RCC 7860 (cell line): ENCODE measurements at regions not wholly inside any gene's neighbourhood (a gene's known extent, or its start where the extent isn't known, plus 50 kb on each side); places are given as distances from the start of the nearest gene placed in this dataset.

Experiments
- DNase-seq: peaks from one replicate; pipeline ENCODE4 v3.0.0-alpha.2; 2015; ENCODE audit warnings: low spot score
- FAIRE-seq: peaks from 2 replicates; lab custom pipeline; 2012; peaks lifted over from hg19 to GRCh38; lab: Jason Lieb, UNC

DNA sequence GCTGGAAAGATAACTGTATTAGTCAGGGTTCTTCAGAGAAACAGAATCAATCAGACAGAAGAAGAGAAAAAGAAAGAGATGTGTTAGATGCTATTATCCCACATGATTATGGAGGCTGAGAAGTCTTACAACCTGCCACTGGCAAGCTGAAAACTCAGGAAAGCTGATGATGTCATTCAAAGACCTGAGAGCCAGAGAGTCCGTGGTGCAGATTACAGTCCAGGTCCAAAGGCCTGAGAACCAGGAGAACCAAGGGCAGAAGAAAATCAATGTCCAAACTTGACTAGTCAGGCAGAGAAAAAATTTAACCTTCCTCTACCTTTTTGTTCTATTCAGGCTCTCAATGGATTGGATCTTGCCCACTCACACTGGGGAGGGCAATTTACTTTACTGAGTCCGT lies 172.5 kb downstream of the QDPR start:
- FAIRE-seq (no peak), DNase-seq (no peak)

DNA sequence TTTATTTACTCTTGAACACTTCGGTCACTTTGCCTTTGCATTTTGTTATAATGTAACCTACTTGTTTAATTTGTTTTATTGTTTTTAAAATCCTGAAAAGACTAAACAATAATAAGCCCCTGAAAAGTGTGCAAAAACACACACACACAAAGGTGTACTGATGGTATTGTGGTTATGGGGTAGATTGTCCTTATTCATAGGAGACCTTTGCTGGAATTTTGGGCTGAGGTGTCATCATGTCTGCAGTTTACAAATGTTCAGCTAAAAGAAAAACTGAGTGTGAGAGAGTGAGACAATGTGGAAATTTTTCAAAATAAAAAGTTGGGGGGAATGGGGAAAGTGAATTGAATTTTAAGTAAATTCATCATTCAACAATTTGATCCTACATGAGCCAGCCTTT lies 174.9 kb downstream of the QDPR start:
- DNase-seq (no peak), FAIRE-seq (no peak)

DNA sequence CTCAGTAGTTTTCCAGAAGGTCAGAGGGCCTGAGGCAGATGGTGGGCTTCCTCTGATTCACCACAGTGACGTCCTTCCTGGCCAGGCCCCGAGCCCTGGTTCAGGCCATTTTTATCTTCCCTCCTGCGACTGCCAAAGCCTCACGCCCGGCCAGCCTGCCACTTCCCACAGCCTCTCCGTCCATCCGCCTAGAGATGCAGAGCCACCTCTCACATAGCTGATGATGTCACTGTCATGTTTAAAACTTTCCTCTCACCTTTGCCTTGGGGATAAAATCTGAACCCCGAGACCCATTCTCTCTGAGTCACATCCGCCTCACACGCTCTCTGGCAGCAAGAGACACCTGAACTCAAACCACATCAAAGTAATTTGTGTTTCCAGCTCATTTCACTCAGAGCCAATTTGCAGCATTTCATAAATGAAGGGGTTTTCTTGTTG lies 175.3 kb downstream of the QDPR start:
- FAIRE-seq, result no peak
- no peak for DNase-seq

DNA sequence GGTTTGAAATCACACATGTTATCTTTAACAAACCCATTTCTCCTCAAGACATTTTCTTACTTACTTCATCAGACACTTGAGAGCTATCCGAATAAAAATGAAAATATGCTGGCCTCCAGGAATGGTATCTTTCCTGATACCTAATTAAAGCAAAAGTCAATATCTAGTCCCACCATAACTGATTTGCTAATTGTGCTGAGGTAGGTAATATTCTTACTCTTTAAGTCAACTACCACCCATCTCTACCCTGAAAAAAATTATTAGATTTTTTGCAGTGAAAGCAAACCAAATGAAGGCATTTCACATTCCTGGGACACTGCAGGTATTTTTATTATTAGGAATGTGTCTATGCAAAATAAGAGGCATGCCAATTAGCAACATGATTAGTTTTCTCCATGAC lies 175.8 kb downstream of the QDPR start:
- FAIRE-seq (no peak), DNase-seq (no peak)

DNA sequence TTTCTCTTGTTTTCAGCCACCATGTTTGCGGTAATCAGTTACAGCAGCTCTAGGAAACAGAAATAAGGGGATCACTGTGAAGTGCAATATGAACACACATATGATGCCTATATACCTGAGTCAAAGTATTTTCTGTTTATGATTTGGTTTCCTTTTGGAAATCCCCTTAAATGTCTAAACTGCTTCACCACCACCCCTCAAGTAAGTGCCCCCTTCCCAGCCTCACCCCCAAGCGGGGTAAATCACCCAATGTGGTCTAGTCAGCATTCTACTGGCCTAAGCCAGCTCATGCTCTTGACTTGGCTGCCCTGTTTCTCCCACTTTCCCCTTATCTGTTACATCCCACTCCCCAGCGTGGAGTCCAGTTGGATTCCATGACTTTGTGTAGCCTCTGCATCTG lies 176.5 kb downstream of the QDPR start:
- FAIRE-seq (no peak), DNase-seq (no peak)

DNA sequence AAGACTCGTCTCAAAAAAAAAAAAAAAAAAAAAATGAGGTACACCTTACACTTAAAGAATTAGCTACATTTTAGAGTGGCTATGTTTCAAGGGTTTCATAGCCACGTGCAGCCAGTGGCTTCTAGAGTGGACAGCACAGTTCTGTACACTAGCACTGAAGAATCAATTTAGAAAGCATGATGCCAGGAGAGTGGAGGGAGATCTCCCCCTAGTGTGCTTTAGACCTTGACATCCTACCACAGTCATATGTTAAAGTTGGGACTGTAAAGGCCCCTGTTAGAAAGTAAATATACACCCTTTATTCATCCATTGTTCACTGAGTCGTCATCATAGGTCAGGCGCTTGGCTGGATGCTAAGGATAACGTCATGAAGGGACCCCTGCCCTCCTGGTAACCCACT lies 179.4 kb downstream of the QDPR start:
- no peak for FAIRE-seq
- no peak for DNase-seq

DNA sequence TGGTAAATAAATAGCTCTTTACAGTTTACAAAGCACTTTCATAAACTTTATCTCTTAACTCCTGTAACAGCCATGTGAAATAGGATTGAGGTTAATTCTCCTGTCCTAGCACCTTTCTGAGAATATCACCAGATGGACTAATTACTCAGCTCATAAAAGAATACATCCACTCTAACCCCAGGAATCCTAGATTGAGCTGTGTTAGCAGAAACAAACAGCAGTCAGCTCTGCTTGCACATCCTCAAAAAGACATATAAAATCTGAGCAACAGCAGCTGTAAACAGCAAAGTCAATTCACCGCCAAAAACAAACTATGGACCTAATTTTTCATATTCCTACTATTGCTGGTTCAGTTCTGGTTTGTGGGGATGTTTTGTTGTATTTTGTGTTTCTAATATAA lies 182.8 kb downstream of the QDPR start:
- FAIRE-seq (no peak), DNase-seq (no peak)

DNA sequence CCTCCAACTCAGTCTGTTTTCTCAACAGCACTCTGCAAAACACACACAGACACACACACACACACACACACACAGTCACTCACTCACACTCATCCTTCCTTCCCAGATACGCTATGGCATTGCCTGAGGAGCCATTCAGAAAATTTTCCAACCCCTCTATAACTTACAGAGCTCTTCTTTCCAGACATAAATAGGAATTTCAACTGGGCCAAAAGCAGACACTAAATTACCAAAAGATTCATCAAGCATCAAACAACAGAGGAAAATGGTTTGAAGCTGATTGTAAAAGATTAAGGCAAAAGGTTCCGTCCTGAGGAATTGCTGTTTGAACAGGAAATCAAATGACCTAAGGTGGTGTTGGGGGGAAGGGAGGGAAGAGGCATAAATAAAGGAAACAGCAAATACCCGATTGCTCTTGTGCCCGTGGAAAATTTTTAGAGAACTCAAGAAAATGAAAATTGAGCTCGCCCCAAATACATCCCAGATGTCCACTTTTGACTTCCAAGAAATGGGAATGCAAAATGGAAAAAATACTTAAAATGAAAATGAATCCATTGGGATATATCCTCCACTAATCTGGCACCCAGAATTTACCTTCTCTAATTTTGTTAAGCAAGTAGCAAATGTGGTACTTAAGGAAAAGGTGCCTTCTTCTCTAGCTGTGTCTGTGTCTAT lies 183.6 kb downstream of the QDPR start:
- no peak for DNase-seq
- FAIRE-seq, result no peak

DNA sequence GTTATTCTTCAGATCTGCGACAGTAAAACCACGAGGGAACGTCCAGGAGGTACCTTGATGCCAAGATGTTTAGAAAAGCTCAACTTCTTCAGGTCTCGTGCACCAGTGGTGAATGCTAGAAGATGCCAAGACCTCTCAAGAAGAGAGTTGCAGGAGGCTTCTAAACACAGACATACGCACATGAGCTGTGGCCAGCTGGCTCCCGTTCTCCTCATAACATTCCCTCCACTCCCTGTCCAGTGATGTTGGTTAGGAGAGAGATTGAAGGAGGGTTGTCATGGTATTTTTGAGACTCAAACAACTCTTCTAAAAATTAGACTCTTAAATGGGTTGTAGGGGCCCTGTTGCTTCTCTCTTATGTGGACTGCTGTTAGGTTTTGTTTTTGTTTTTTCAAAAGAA lies 184.3 kb downstream of the QDPR start:
- DNase-seq (no peak), FAIRE-seq (no peak)

DNA sequence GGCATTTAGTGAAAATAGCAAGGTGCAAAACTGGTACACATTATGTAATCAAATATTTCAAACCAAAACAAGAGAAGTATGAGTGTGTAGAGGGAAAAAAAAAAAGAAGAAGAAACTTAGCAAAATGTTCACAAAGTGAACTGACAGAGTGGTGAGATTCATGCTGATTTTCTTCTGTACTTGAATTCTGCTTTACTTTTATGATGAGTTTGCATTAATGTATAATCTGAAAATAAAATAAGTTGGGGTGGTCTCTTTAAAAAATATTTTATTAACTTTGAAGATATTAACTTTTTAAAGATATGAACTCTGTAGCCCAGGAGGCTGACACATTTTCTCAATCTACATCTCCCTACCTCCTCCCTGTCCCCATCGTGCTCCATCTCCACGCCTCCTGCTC lies 185.1 kb downstream of the QDPR start:
- no peak for FAIRE-seq
- DNase-seq, result no peak

DNA sequence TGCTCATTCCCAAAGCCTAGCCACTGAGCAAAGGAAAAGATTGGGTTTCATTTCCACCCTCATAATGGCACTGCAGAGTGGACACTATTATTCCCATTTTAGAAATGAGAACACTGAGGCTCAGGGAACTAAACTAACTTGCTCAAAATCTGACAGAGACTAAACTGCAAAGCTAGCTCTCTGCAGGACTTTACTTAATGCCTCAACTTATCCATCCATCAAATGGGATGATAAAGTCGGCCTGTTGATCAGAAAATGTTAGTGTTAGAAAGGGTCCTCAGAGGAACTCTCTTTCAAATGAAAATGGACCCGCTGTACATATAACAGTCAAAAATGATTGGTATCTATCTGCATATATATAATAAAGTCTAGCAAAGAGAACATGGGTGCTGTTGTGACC lies 186.8 kb downstream of the QDPR start:
- DNase-seq, result no peak

DNA sequence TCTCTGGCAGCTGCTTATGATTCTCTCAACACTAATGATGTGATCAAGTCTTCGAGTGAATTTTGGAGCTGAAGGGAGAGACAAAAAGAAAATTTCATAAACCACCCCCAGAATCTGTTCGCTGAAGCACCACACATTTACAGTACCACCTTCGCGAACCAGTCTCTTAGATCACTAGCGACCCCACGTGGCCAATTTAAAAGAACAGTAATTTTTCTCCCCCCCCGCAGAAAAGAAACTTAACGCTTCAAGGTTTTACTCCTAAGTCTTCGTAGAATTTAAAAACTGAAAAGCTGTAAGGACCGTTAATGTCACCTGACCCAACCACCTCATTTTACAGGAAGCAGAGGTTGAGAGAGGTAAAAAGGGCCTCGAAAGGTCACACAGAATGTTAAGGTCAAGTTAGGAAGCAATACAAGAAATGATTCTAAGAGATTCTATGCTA lies 187.5 kb downstream of the QDPR start:
- no peak for DNase-seq
- no peak for FAIRE-seq

More for the DNA sequence above, 186.8 kb downstream of the QDPR start:
- FAIRE-seq, result no peak

DNA sequence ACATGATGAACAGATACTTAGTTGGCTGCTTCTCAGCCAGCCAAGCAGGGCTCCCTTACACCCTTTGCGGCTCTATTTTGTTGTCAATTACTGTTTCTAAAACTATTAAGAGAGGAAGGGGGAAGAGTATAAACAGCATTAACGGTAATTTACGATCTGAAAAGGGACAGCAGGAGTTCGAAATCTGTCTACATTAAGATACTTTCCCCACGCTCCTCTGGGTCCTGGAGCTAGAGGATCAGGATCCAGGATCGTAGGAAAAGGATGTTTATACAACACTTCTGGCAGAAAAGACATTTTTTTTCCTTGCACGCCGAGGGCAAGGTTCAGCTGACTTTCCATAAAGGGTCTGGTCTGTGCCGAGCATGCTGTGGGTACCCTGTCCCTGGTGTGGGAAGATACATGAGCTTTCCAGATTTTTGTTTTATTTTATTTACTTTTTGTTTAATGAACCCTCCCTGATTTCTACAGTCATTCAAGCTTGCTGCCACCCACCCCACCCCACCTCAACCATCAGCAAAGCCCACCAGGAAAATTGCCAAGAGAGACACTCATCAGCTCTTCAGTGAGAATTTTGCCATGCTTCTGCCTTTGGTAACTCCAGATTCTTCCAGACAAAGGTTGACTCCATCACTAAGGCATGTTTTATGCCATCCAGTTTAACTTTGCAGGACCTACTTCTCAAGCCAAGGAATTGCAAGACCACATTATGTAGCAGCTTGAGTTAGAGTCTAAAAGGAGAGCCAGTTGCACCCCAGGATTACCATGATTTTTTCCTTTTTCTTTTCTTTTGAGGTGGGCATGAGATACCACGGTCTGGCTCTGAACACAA lies 188.1 kb downstream of the QDPR start:
- no peak for FAIRE-seq
- no peak for DNase-seq

DNA sequence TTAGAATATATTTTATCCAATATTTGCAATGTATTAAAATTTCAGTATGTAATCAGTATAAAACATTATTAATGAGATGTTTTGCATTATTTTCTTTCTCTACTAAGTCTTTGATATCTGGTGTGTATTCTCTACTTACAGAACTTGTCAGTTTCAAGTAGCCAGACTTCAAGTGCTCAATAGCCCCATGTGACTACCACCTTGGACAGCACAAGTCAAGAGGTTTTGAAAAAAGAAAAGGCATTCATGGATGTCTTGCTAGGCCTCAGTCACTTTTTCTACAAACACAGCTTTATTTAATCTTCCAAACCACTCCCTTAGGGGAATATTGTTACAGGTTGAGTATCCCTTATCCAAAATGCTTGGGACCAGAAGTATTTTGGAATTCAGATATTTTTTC lies 189.4 kb downstream of the QDPR start:
- FAIRE-seq (no peak), DNase-seq (no peak)

DNA sequence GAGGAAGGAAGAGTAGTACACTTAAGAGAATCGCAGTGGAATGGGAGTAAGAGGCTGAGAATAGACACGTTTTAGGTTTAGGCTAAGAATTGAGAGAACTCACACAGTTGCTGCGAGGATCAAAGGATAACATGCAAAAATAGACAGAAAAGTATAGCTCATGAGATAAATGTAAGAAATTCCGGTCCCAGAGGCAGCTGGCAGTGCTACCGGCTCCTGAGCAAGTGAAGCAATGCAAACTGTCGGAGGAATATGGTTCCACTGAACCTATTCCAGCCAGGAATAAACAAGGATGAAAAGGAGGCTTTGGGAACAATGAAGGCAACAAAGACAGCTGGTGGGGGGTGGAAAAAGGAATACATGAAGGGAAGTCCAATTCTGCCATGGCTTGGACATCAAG lies 191.8 kb downstream of the QDPR start:
- DNase-seq, result no peak

DNA sequence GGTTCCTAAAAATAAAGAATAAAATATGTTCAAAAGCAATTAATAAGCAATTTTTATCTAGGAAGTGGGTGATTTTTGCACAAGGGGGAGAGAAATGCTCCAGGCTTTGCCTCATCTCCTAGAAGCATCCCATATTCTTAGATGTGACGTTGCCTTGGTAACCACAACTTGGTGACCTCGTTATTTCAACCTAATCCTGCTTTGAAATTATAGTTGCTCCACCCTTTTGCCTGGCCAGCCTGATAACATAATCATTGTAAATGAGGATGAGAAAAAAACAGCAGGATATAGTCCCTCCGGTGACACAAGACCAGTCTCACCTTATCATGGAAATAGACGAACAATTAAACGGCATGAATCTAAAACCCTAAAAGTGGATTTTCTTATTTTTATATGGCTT lies 194.4 kb downstream of the QDPR start:
- no peak for FAIRE-seq
- DNase-seq, result no peak

More for the DNA sequence above, 191.8 kb downstream of the QDPR start:
- FAIRE-seq, result no peak

DNA sequence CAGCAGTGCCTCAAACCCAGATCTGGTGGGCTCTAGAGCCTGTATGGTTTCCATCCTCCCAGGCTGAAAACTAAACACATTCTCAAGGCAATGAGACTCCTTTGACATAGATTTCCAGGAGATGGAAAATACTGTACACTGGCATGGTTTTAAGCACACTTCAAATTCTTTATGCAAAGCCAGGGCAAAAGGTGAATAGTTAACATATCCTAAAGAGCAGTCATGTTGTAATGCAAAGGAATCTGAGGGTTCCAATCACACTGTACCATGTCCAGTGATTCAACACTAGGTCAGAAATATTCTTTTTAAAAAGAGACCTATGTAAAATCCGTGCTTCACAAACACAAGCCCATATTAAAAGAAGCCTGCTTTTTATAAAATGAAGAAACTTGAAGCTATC lies 195.3 kb downstream of the QDPR start:
- no peak for FAIRE-seq
- DNase-seq, result no peak

DNA sequence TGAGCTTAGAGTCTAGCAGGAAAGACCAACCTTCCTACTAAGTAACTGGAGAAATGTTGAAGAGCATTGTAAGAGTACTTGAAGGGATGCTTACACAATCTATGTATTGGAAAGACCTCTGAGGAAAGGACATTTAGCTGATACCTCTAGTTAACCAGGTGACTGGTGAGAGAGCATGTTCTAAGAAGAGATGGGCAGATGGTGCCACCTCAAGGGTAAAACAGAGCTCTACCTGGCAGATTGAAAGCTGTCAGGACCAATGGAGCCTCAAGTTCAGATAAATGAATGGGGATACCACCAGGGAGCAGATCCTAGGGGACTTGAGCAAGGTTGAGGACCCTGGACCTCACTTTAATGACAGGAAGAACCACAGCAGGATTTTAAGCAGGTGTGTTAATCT lies 196.4 kb downstream of the QDPR start:
- no peak for DNase-seq
- FAIRE-seq, result no peak

DNA sequence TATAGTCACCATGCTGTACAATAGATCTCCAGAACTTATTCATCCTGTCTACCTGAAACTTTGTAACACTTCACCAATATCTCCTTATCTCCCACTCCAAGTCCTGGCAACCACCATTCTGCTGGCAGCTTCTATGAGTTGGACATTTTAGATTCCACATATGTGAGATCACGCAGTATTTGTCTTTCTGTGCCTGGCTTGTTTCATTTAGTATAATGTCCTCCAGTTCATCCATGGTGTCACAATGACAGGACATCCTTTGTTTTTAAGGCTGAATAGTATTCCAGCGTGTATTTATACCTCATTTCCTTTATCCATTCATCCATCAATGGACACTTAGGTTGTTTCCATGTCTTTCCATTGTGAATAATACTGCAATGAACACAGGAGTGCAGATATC lies 198.7 kb downstream of the QDPR start:
- no peak for FAIRE-seq
- DNase-seq, result no peak

DNA sequence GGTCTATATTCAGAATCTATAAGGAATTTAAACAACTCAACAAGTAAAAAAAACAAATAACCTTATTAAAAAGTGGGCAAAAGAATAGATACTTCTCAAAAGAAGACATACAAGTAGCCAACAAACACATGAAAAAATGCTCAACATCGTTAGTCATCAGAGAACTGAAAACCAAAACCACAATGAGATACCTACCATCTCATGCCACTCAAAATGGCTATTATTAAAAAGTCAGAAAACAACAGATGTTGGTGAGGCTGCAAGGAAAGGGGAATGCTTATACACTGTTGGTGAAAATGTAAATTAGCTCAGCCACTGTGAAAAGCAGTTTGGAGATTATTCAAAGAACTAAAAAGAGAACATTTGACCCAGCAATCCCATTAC lies 201.6 kb downstream of the QDPR start:
- FAIRE-seq (no peak), DNase-seq (no peak)

DNA sequence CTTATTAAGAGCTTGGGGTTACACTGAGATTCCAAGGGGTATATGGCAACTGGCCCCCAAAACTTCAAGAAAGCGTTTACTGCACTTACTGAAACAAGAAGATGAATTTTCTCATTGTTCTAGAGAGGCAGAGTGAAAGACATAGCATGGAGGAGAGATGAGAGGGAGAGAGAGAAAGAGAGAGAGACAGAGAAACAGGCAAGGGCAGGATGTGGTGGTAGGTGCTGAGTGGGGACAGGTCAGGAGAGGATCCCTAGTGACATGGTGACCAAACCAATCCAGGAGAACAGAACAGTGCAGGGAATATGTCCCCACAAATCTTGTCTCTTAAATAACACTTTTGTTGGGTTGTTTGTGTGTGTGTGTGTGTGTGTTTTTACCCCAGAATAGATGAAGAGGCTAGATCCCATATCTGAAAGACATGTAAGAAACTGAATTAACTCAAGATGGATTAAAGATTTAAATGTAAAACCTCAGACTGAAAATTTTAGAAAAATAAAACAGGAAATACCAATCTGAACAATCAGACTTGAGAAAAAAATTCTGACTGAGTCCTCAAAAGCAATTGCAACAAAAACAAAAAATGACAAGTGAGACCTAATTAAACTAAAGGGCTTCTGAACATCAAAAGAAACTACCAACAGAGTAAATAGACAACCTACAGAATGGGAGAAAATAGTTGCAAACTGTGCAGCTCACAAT lies 202.2 kb downstream of the QDPR start:
- DNase-seq (no peak), FAIRE-seq (no peak)

DNA sequence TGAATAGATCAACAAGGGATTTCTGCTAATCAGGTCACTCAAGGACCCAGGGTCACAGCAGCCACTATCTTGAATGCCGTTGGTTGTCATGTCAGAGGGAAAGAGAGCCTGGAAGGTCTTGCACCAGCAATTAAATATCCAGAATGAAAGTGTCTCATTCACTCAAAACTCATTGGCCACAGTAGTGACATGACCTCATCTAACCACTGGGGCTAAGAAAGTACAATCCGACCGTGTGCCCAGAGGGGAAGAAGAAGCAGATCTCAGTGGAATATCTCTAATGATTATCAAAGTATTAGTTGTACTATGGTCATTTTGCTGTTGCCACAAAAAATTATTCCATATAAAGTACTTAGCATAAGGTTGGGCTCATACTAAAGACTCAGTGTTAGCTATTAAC lies 210.0 kb downstream of the QDPR start:
- FAIRE-seq (no peak), DNase-seq (no peak)
